ENCODE measurements at regions not wholly inside any gene's neighbourhood (a gene's known extent, or its start where the extent isn't known, plus 50 kb on each side); places are given as distances from the start of the nearest gene placed in this dataset.

- TF ChIP-seq TEAD4 (IDR thresholded peaks at IDR 0.05) (no peak), MAX (IDR thresholded peaks at IDR 0.05) (no peak), EGR1 (IDR thresholded peaks at IDR 0.05) (no peak), FOXM1 (IDR thresholded peaks at IDR 0.05; ENCODE audit: borderline replicate concordance, low read depth) (no peak)
Observed at GRCh38 chr5:173712609-173713175, 96.2 kb upstream of the BOD1 start.

DNA sequence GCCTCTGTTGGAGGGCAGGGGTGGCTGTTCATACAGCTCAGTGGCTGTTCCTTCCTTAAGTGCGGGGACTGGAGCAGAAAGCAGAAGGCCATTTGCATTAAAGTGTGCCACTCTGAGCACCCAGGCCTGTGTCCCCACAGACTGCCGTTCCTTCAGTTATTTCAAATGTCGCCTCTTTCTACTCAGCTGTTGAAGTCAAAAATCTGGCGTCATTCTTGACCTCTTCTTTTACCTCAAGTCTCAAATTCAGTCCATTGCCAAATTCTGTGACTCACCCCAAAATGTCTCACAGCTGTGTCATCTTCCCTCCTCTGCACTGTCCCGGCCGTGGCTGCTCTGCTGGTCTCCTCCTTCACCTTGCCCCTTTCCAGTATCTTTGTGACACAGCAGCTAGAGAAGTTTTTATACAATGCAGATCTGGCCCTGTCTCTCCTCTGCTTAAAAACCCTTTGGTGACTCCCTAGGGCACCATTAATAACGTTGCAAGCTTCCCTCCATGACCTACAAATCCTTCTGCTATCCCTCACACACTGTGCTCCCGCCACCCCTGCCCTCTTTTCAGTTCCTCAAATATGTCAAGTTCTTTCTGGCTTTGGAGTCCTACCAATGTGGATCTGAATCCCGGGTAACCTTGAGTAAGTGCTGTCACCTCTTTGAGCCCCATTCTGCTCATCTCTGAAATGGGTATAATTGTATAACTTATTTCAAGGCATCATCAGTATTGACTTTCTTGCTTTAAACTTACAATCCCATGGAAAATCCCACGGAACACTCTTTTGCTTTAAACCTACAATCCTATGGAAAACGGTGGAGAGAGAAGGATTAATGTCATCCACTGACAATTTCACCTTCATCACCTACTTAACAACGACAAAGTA is 98.3 kb upstream of the BOD1 start:
- TF ChIP-seq NFIC (IDR thresholded peaks at IDR 0.05) (no peak), TCF12 (IDR thresholded peaks at IDR 0.05; ENCODE audit: low read depth) (no peak), CREB1 (IDR thresholded peaks at IDR 0.05; ENCODE audit: low read depth) (no peak), EGR1 (IDR thresholded peaks at IDR 0.05) (no peak), MAX (IDR thresholded peaks at IDR 0.05) (no peak), FOXM1 (IDR thresholded peaks at IDR 0.05; ENCODE audit: borderline replicate concordance, low read depth) (no peak)
- TF ChIP-seq, protein P1, sequence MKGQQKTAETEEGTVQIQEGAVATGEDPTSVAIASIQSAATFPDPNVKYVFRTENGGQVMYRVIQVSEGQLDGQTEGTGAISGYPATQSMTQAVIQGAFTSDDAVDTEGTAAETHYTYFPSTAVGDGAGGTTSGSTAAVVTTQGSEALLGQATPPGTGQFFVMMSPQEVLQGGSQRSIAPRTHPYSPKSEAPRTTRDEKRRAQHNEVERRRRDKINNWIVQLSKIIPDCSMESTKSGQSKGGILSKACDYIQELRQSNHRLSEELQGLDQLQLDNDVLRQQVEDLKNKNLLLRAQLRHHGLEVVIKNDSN (IDR thresholded peaks at IDR 0.05), result no peak

DNA sequence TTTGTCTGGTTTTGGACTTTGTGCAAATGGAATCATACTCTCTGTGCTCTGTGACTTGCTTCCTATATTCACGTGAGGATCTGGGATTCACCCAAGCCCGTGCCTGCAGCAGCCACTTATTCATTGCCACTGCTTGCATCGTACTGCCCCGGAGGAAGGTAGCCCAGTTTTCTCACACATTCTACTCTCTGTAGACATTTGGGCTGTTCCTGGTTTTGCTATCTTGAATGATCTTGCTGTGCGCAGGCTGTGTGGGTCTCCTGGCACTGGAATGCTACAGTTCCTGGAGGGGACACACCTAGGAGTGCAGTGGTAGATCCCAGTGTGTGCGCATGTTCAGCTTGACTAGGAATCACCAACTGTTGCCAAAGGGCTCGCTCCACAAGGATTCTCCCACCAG is 99.2 kb upstream of the BOD1 start:
- TF ChIP-seq, protein P1 (IDR thresholded peaks at IDR 0.05), result no peak
- TF ChIP-seq TEAD4 (IDR thresholded peaks at IDR 0.05) (no peak), YY1 (IDR thresholded peaks at IDR 0.05; ENCODE audit: low read depth) (no peak), REST (IDR thresholded peaks at IDR 0.05; ENCODE audit: low read depth) (no peak), TAF1 (IDR thresholded peaks at IDR 0.05; ENCODE audit: low read depth) (no peak), EGR1 (IDR thresholded peaks at IDR 0.05) (no peak), ZBTB7A (IDR thresholded peaks at IDR 0.05; ENCODE audit: low read depth) (no peak), TCF12 (IDR thresholded peaks at IDR 0.05; ENCODE audit: low read depth) (no peak), MAX (IDR thresholded peaks at IDR 0.05) (no peak), CEBPB (IDR thresholded peaks at IDR 0.05) (no peak), EP300 (IDR thresholded peaks at IDR 0.05; ENCODE audit: borderline replicate concordance) (no peak), NFIC (IDR thresholded peaks at IDR 0.05) (no peak), CREB1 (IDR thresholded peaks at IDR 0.05; ENCODE audit: low read depth) (no peak), RAD21 (IDR thresholded peaks at IDR 0.05; ENCODE audit: low read depth) (no peak), FOXM1 (IDR thresholded peaks at IDR 0.05; ENCODE audit: borderline replicate concordance, low read depth) (no peak)

DNA sequence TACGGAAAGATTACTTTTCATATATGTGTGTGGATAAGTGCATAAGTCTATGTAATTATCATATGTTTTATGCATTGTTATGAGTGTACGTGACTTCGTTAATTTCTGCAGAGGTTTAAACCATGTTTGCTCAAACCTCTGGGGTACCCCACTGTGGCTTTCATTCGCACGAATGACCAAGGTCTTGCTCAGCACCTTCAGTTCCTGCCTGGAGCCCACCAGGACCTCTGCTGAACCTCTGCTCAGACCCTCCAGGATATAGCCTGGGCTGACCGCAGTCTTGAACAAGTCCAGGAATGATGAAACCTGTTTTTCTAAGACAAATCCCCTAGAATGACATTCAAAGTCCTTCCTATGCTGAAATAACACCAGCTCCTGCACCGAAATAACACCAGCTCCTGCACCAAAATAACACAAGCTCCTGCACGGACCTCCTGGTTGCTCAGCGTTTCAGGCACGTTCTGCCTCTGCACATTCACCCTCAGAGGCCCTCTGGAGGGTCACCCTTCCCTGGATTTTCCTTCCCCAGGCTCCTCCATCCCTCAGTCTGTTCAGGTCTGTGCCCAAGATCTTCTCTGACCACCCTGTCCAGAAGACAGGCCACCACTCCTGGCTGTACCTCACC is 99.7 kb upstream of the BOD1 start:
- TF ChIP-seq ZBTB7A (IDR thresholded peaks at IDR 0.05; ENCODE audit: low read depth) (no peak), TEAD4 (IDR thresholded peaks at IDR 0.05) (no peak), EP300 (IDR thresholded peaks at IDR 0.05; ENCODE audit: borderline replicate concordance) (no peak), REST (IDR thresholded peaks at IDR 0.05; ENCODE audit: low read depth) (no peak), CREB1 (IDR thresholded peaks at IDR 0.05; ENCODE audit: low read depth) (no peak), TAF1 (IDR thresholded peaks at IDR 0.05; ENCODE audit: low read depth) (no peak), NFIC (IDR thresholded peaks at IDR 0.05) (no peak), CEBPB (IDR thresholded peaks at IDR 0.05) (no peak), YY1 (IDR thresholded peaks at IDR 0.05; ENCODE audit: low read depth) (no peak), EGR1 (IDR thresholded peaks at IDR 0.05) (no peak), RAD21 (IDR thresholded peaks at IDR 0.05; ENCODE audit: low read depth) (no peak)

- no peak for TF ChIP-seq EGR1 (IDR thresholded peaks at IDR 0.05)
- no peak for TF ChIP-seq EP300 (IDR thresholded peaks at IDR 0.05; ENCODE audit: borderline replicate concordance)
- TF ChIP-seq NFIC (IDR thresholded peaks at IDR 0.05), result peak; percentile 46; the same call in 1 of the 2 replicates
- TF ChIP-seq TEAD4 (IDR thresholded peaks at IDR 0.05), result no peak
- no peak for TF ChIP-seq MAX (IDR thresholded peaks at IDR 0.05)
- TF ChIP-seq TCF12 (IDR thresholded peaks at IDR 0.05; ENCODE audit: low read depth), result no peak
- no peak for TF ChIP-seq ZBTB7A (IDR thresholded peaks at IDR 0.05; ENCODE audit: low read depth)
- no peak for TF ChIP-seq YY1 (IDR thresholded peaks at IDR 0.05; ENCODE audit: low read depth)
Observed at GRCh38 chr5:173717959-173718358, 101.5 kb upstream of the BOD1 start.
